Caco-2 (cell line): ENCODE measurements at regions not wholly inside any gene's neighbourhood (a gene's known extent, or its start where the extent isn't known, plus 50 kb on each side); places are given as distances from the start of the nearest gene placed in this dataset.
A peak's percentile ranks its signal among the peaks of the same experiment; 100 is the strongest.

Source experiments
- BruUV-seq: library from RNA; stranded (reverse); fragments of 400-500 nt; replicated peaks from 2 replicates; lab custom pipeline; 2021; lab: Mats Ljungman, UMichigan
- CTCF ChIA-PET: fragments of 300-600 bp; sonication (Branson Sonifier 250); formaldehyde crosslinking; loops from one replicate; lab custom pipeline; 2022; ENCODE audit warnings: antibody characterized with exemption; lab: Charles Lee
- POLR2A ChIA-PET: fragments of 300-600 bp; sonication (Branson Sonifier 250); formaldehyde crosslinking; loops from one replicate; lab custom pipeline; 2022; ENCODE audit warnings: antibody characterized with exemption; lab: Charles Lee
- DNase-seq, 2 experiments: peaks; one replicate each; pipeline versions ENCODE4 v3.0.0 to v3.0.0-alpha.2; 2020 to 2022
- H3K27me3 ChIP-seq: replicated peaks from 2 replicates; pipeline ENCODE4 v1.6.0; 2011; ENCODE audit warnings: low read length; ENCODE audit not compliant: control insufficient read depth, insufficient read depth
- H3K36me3 ChIP-seq: 2 replicates; pipeline ENCODE4 v1.5.1; 2011; ENCODE audit warnings: low read length; ENCODE audit not compliant: control insufficient read depth, insufficient read depth
- H3K4me1 ChIP-seq: fragments of 250-450 bp; sonication (Bioruptor Pico); 2 replicates; pipeline ENCODE4 v1.5.1; 2020; ENCODE audit warnings: mild to moderate bottlenecking
- H3K4me3 ChIP-seq: 2 replicates; pipeline ENCODE4 v1.5.1; 2011; ENCODE audit warnings: low read depth, mild to moderate bottlenecking, control low read depth, low read length
- H3K9me3 ChIP-seq: fragments of 250-450 bp; sonication (Bioruptor Pico); 2 replicates; pipeline ENCODE4 v1.5.1; 2020; ENCODE audit warnings: mild to moderate bottlenecking, moderate library complexity
- H3K27ac Mint-ChIP-seq: one replicate; pipeline ENCODE4 v1.8.0; 2022; ENCODE audit warnings: mixed read lengths; ENCODE audit not compliant: unreplicated experiment
- H3K27me3 Mint-ChIP-seq: one replicate; pipeline ENCODE4 v1.8.0; 2022; ENCODE audit warnings: mixed read lengths; ENCODE audit not compliant: insufficient read depth, unreplicated experiment
- H3K36me3 Mint-ChIP-seq: one replicate; pipeline ENCODE4 v1.8.0; 2022; ENCODE audit warnings: mild to moderate bottlenecking, mixed read lengths; ENCODE audit not compliant: insufficient read depth, unreplicated experiment
- H3K4me1 Mint-ChIP-seq: one replicate; pipeline ENCODE4 v1.8.0; 2022; ENCODE audit warnings: low read depth, mixed read lengths; ENCODE audit not compliant: unreplicated experiment
- H3K4me3 Mint-ChIP-seq: one replicate; pipeline ENCODE4 v1.8.0; 2022; ENCODE audit warnings: mild to moderate bottlenecking, moderate library complexity, mixed read lengths; ENCODE audit not compliant: unreplicated experiment
- H3K9me3 Mint-ChIP-seq: one replicate; pipeline ENCODE4 v1.8.0; 2022; ENCODE audit warnings: mixed read lengths; ENCODE audit not compliant: unreplicated experiment
- CTCF ChIP-seq, 2 experiments: fragments of 200-600 bp in 1 of 2; IDR thresholded peaks; 1 replicate in 1 of 2; 2 replicates in 1 of 2; pipeline versions ENCODE4 v1.5.1 to v1.8.0; 2011 to 2022; ENCODE audit warnings: antibody characterized with exemption in 1 of 2, control low read depth in 1 of 2, inconsistent platforms in 1 of 2, low read depth in 1 of 2, low read length in 1 of 2, mild to moderate bottlenecking in 1 of 2, moderate library complexity in 1 of 2; ENCODE audit not compliant: insufficient read depth in 1 of 2, severe bottlenecking in 1 of 2, unreplicated experiment in 1 of 2
- intact Hi-C: fragments of 100-400 bp; cut with micrococcal nuclease; formaldehyde crosslinking; loops from one replicate; pipeline ENCODE4 v1.10.0; 2022; ENCODE audit not compliant: unreplicated experiment

- Mint-ChIP-seq H3K36me3 (no peaks in the 10 kb centered on the region), H3K27me3 (no peaks in the 10 kb centered on the region), H3K9me3 (no peaks in the 10 kb centered on the region), H3K4me3 (no peak overlapping the region), H3K27ac (no peak overlapping the region), H3K4me1 (peaks cover 13% of the 10 kb centered on the region)
- intact Hi-C loops: no loop called here
- Histone ChIP-seq H3K36me3 (no peaks in the 10 kb centered on the region), H3K9me3 (no peaks in the 10 kb centered on the region), H3K4me1 (peaks cover 13% of the 10 kb centered on the region; the same call in 1 of the 2 replicates), H3K4me3 (no peak overlapping the region), H3K27me3 (no peaks in the 10 kb centered on the region)
- CTCF ChIA-PET: no interaction called here
- POLR2A ChIA-PET: no interaction called here
- no peak for DNase-seq
- TF ChIP-seq CTCF (IDR thresholded peaks at IDR 0.05; ENCODE audit: insufficient read depth in 1 of 2, low read depth in 1 of 2, low read length in 1 of 2, severe bottlenecking in 1 of 2, unreplicated experiment in 1 of 2): no peak
- no TSS peak for BruUV-seq
These were observed 373.1 kb downstream of the CSNK1G3 start for GRCh38 chr5:123885081-123885480.

GRCh38 chr5:123882965-123883345 is 371.0 kb downstream of the CSNK1G3 start:
- no peaks in the 10 kb centered on the region for H3K27me3 ChIP-seq
- H3K4me3 ChIP-seq: no peak overlapping the region
- ChIA-PET CTCF (no interaction called here), POLR2A (no interaction called here)
- H3K36me3 Mint-ChIP-seq: no peaks in the 10 kb centered on the region
- peaks cover 13% of the 10 kb centered on the region; the same call in 1 of the 2 replicates for H3K4me1 ChIP-seq
- no peaks in the 10 kb centered on the region for H3K36me3 ChIP-seq
- H3K4me1 Mint-ChIP-seq: peaks cover 13% of the 10 kb centered on the region
- H3K4me3 Mint-ChIP-seq: peak overlapping the region; percentile 29
- no TSS peak for BruUV-seq
- intact Hi-C loops: no loop called here
- H3K27me3 Mint-ChIP-seq: no peaks in the 10 kb centered on the region
- DNase-seq: peak in 1 of 2 experiments; percentile 4
- TF ChIP-seq CTCF (IDR thresholded peaks at IDR 0.05; ENCODE audit: insufficient read depth in 1 of 2, low read depth in 1 of 2, low read length in 1 of 2, severe bottlenecking in 1 of 2, unreplicated experiment in 1 of 2): no peak
- H3K9me3 Mint-ChIP-seq: no peaks in the 10 kb centered on the region
- no peak overlapping the region for H3K27ac Mint-ChIP-seq
- no peaks in the 10 kb centered on the region for H3K9me3 ChIP-seq

- no peaks in the 10 kb centered on the region for H3K27me3 ChIP-seq
- H3K27ac Mint-ChIP-seq: no peak overlapping the region
- DNase-seq: no peak
- no peaks in the 10 kb centered on the region for H3K27me3 Mint-ChIP-seq
- H3K9me3 Mint-ChIP-seq: no peaks in the 10 kb centered on the region
- no peak overlapping the region for H3K4me3 ChIP-seq
- ChIA-PET POLR2A (no interaction called here), CTCF (no interaction called here)
- no peaks in the 10 kb centered on the region for H3K36me3 Mint-ChIP-seq
- peaks cover 13% of the 10 kb centered on the region for H3K4me1 Mint-ChIP-seq
- H3K36me3 ChIP-seq: no peaks in the 10 kb centered on the region
- TF ChIP-seq CTCF (IDR thresholded peaks at IDR 0.05; ENCODE audit: insufficient read depth in 1 of 2, low read depth in 1 of 2, low read length in 1 of 2, severe bottlenecking in 1 of 2, unreplicated experiment in 1 of 2): no peak
- H3K4me1 ChIP-seq: peaks cover 13% of the 10 kb centered on the region; the same call in 1 of the 2 replicates
- peak overlapping the region; percentile 29 for H3K4me3 Mint-ChIP-seq
- intact Hi-C loops: no loop called here
- H3K9me3 ChIP-seq: no peaks in the 10 kb centered on the region
- no TSS peak for BruUV-seq
These were observed 370.5 kb downstream of the CSNK1G3 start for GRCh38 chr5:123882319-123882964.
